ENCODE measurements at regions not wholly inside any gene's neighbourhood (a gene's known extent, or its start where the extent isn't known, plus 50 kb on each side); places are given as distances from the start of the nearest gene placed in this dataset.

- Mint-ChIP-seq H3K9me3 (no peaks in the 10 kb centered on the region), H3K27me3 (ENCODE audit: insufficient read depth) (no peaks in the 10 kb centered on the region), H3K36me3 (ENCODE audit: low read depth) (no peaks in the 10 kb centered on the region), H3K4me3 (no peak overlapping the region), H3K27ac (no peak overlapping the region), H3K4me1 (ENCODE audit: low read depth) (no peaks in the 10 kb centered on the region)
- intact Hi-C loops (cut with micrococcal nuclease): no loop called here
- no peak for DNase-seq (ENCODE audit: low spot score)
Observed at GRCh38 chr4:96092151-96092705, 252.3 kb downstream of the PDHA2 start.

DNA sequence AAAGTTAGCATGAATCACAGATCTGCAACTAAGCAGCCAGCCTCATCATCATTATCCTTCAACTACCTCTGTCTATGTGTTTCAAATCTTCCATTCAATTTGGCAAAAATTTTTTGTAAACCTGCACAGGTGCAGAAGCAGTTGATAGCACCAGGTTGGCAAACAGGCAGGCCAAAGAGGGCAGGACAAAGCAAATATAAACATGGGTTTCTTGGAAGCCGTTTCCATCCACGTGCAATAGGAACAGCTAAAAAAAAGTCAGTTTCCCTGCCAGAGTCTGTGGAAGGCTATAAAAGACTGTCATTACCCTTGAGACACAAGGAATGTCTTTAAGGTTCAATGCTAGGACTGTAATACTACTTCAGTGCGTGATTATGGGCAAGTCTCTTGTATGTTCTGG lies 253.2 kb downstream of the PDHA2 start:
- Mint-ChIP-seq H3K27me3 (ENCODE audit: insufficient read depth) (no peaks in the 10 kb centered on the region), H3K4me3 (no peak overlapping the region), H3K27ac (no peak overlapping the region), H3K4me1 (ENCODE audit: low read depth) (no peaks in the 10 kb centered on the region), H3K9me3 (no peaks in the 10 kb centered on the region), H3K36me3 (ENCODE audit: low read depth) (no peaks in the 10 kb centered on the region)
- DNase-seq (ENCODE audit: low spot score): no peak
- intact Hi-C loops (cut with micrococcal nuclease): no loop called here

DNA sequence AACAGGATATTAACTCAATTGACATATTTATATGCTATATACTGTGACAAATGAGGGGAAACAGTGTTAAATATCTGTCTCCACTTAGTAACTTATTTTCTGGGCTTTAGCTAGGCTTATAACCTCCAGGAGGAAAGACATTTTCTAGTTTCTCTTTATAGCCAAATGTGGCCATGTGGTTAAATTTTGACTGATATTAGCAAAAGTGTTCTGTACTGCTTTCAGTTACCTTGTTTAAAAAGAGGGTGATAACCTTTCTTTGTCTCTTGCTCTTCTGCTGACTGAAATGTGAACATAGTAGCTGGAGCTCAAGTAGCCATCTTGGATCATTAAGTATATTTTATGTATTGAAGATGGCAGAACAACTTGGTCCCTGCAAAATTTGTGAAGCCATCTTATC lies 253.7 kb downstream of the PDHA2 start:
- intact Hi-C loops (cut with micrococcal nuclease): no loop called here
- Mint-ChIP-seq H3K9me3 (no peaks in the 10 kb centered on the region), H3K27ac (no peak overlapping the region), H3K4me1 (ENCODE audit: low read depth) (no peaks in the 10 kb centered on the region), H3K27me3 (ENCODE audit: insufficient read depth) (no peaks in the 10 kb centered on the region), H3K4me3 (no peak overlapping the region), H3K36me3 (ENCODE audit: low read depth) (no peaks in the 10 kb centered on the region)
- no peak for DNase-seq (ENCODE audit: low spot score)

- Mint-ChIP-seq H3K4me1 (ENCODE audit: low read depth) (no peaks in the 10 kb centered on the region), H3K9me3 (no peaks in the 10 kb centered on the region), H3K4me3 (no peak overlapping the region), H3K27ac (no peak overlapping the region), H3K36me3 (ENCODE audit: low read depth) (no peaks in the 10 kb centered on the region), H3K27me3 (ENCODE audit: insufficient read depth) (no peaks in the 10 kb centered on the region)
- intact Hi-C loops (cut with micrococcal nuclease): no loop called here
- no peak for DNase-seq (ENCODE audit: low spot score)
Observed at GRCh38 chr4:96094183-96094582, 254.3 kb downstream of the PDHA2 start.

DNA sequence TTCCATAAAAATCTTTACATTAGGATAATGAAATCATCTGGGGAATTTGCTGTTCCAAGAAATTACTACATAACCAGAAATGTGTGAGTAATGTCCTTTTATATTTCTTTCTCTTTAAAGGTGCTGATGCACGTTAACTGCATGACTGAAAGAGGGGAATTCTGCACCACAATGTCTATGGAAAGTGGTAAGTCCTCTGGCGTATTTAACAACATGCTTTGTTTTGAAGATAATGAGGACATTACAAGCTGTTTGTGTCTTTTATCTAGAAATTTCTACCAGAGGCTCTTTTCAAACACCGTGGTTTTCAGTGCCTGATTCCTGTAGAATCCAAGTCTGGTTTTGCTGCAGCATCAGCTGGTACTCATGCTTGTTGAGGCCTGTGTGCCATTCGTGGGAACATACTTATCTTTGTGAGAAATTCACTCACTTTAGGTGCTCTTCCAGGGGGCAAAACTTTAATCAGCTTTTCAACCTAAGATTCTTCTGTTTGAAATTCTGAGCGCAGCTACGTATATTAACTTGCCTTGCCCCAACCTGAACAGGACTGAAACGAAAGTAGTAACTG lies 257.2 kb downstream of the PDHA2 start:
- intact Hi-C loops (cut with micrococcal nuclease): no loop called here
- Mint-ChIP-seq H3K4me1 (ENCODE audit: low read depth) (no peaks in the 10 kb centered on the region), H3K27ac (no peak overlapping the region), H3K36me3 (ENCODE audit: low read depth) (no peaks in the 10 kb centered on the region), H3K9me3 (no peaks in the 10 kb centered on the region), H3K27me3 (ENCODE audit: insufficient read depth) (no peaks in the 10 kb centered on the region), H3K4me3 (no peak overlapping the region)
- DNase-seq (ENCODE audit: low spot score): no peak

GRCh38 chr4:96097693-96098092 lies 257.8 kb downstream of the PDHA2 start:
- no peak for DNase-seq (ENCODE audit: low spot score)
- intact Hi-C loops (cut with micrococcal nuclease): no loop called here
- Mint-ChIP-seq H3K9me3 (no peaks in the 10 kb centered on the region), H3K4me3 (no peak overlapping the region), H3K27ac (no peak overlapping the region), H3K27me3 (ENCODE audit: insufficient read depth) (no peaks in the 10 kb centered on the region), H3K36me3 (ENCODE audit: low read depth) (no peaks in the 10 kb centered on the region), H3K4me1 (ENCODE audit: low read depth) (no peaks in the 10 kb centered on the region)

GRCh38 chr4:96099031-96099430 lies 259.1 kb downstream of the PDHA2 start:
- H3K4me3 Mint-ChIP-seq: no peak overlapping the region

DNA sequence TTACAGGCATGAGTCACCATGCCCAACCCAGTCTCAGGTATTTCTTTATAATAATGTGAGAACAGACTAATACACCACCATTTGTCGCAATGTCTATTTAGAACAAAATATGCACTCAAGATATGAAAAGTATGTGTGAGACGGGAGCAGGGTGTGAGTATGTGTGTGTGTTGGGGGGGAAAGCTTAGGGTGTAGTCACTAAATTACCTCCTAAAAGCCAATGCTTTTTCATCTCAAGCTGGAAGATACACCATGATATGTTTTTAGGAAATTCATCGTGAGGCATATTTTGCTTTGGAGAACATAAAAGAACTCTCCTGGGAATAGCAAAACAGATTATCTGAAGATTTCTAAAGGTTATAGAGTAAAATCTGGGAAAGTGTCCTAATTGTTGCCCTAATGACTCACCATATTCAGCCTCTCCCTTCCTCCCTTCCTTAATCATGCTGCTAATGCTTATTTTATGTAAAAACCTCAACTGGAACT lies 262.7 kb downstream of the PDHA2 start:
- Mint-ChIP-seq H3K9me3 (no peaks in the 10 kb centered on the region), H3K27ac (no peak overlapping the region), H3K36me3 (ENCODE audit: low read depth) (no peaks in the 10 kb centered on the region), H3K4me1 (ENCODE audit: low read depth) (no peaks in the 10 kb centered on the region), H3K4me3 (no peak overlapping the region), H3K27me3 (ENCODE audit: insufficient read depth) (no peaks in the 10 kb centered on the region)
- no peak for DNase-seq (ENCODE audit: low spot score)
- intact Hi-C loops (cut with micrococcal nuclease): no loop called here

More at GRCh38 chr4:96099031-96099430, 259.1 kb downstream of the PDHA2 start:
- H3K4me1 Mint-ChIP-seq (ENCODE audit: low read depth): no peaks in the 10 kb centered on the region
- H3K9me3 Mint-ChIP-seq: no peaks in the 10 kb centered on the region
- no peaks in the 10 kb centered on the region for H3K36me3 Mint-ChIP-seq (ENCODE audit: low read depth)
- no peaks in the 10 kb centered on the region for H3K27me3 Mint-ChIP-seq (ENCODE audit: insufficient read depth)
- intact Hi-C loops (cut with micrococcal nuclease): no loop called here
- H3K27ac Mint-ChIP-seq: no peak overlapping the region
- no peak for DNase-seq (ENCODE audit: low spot score)

- Mint-ChIP-seq H3K4me1 (ENCODE audit: low read depth) (no peaks in the 10 kb centered on the region), H3K27me3 (ENCODE audit: insufficient read depth) (no peaks in the 10 kb centered on the region), H3K36me3 (ENCODE audit: low read depth) (no peaks in the 10 kb centered on the region), H3K9me3 (no peaks in the 10 kb centered on the region), H3K27ac (no peak overlapping the region), H3K4me3 (no peak overlapping the region)
- DNase-seq (ENCODE audit: low spot score): no peak
- intact Hi-C loops (cut with micrococcal nuclease): no loop called here
Observed at GRCh38 chr4:96103086-96103485, 263.2 kb downstream of the PDHA2 start.

GRCh38 chr4:96108146-96108545 lies 268.3 kb downstream of the PDHA2 start:
- Mint-ChIP-seq H3K36me3 (ENCODE audit: low read depth) (no peaks in the 10 kb centered on the region), H3K9me3 (peaks cover 3% of the 10 kb centered on the region), H3K4me1 (ENCODE audit: low read depth) (no peaks in the 10 kb centered on the region), H3K27ac (no peak overlapping the region), H3K4me3 (no peak overlapping the region), H3K27me3 (ENCODE audit: insufficient read depth) (no peaks in the 10 kb centered on the region)
- DNase-seq (ENCODE audit: low spot score): no peak
- intact Hi-C loops (cut with micrococcal nuclease): no loop called here

- H3K27ac Mint-ChIP-seq: no peak overlapping the region
- H3K36me3 Mint-ChIP-seq (ENCODE audit: low read depth): no peaks in the 10 kb centered on the region
- intact Hi-C loops (cut with micrococcal nuclease): no loop called here
- H3K27me3 Mint-ChIP-seq (ENCODE audit: insufficient read depth): no peaks in the 10 kb centered on the region
- DNase-seq (ENCODE audit: low spot score): no peak
- H3K4me3 Mint-ChIP-seq: no peak overlapping the region
- peaks cover 3% of the 10 kb centered on the region for H3K9me3 Mint-ChIP-seq
- H3K4me1 Mint-ChIP-seq (ENCODE audit: low read depth): no peaks in the 10 kb centered on the region
Observed at GRCh38 chr4:96112631-96113030, 272.7 kb downstream of the PDHA2 start.

- Mint-ChIP-seq H3K4me3 (no peak overlapping the region), H3K27ac (no peak overlapping the region), H3K9me3 (no peaks in the 10 kb centered on the region), H3K27me3 (ENCODE audit: insufficient read depth) (no peaks in the 10 kb centered on the region), H3K36me3 (ENCODE audit: low read depth) (no peaks in the 10 kb centered on the region), H3K4me1 (ENCODE audit: low read depth) (no peaks in the 10 kb centered on the region)
- DNase-seq (ENCODE audit: low spot score): no peak
- intact Hi-C loops (cut with micrococcal nuclease): no loop called here
Observed at GRCh38 chr4:96120206-96120605, 280.3 kb downstream of the PDHA2 start.

GRCh38 chr4:96126227-96126626 lies 286.3 kb downstream of the PDHA2 start:
- DNase-seq (ENCODE audit: low spot score): no peak
- no peak overlapping the region for H3K27ac Mint-ChIP-seq
- no peaks in the 10 kb centered on the region for H3K27me3 Mint-ChIP-seq (ENCODE audit: insufficient read depth)
- H3K4me3 Mint-ChIP-seq: no peak overlapping the region
- peaks cover 5% of the 10 kb centered on the region for H3K9me3 Mint-ChIP-seq
- H3K4me1 Mint-ChIP-seq (ENCODE audit: low read depth): no peaks in the 10 kb centered on the region
- no peaks in the 10 kb centered on the region for H3K36me3 Mint-ChIP-seq (ENCODE audit: low read depth)
- intact Hi-C loops (cut with micrococcal nuclease): no loop called here

DNA sequence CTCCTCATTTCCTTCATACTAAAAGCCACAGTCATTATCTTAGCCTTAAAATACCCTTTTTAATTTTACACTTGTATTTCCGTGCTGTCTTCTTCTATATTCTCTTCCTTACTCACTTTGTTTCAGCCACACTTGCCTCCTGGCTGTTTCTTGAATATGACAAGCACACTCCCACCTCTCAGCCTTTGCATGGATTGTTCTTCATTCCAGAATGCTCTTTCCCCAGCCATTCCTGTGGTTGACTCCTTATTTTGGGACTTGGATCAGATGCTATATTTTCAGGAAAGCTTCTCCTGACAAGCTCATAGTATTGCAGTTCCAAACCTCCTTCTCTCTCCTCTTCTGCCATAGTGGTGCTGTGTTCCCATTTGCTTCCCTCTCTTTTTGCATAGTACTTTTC lies 291.3 kb downstream of the PDHA2 start:
- Mint-ChIP-seq H3K4me3 (no peak overlapping the region), H3K9me3 (no peaks in the 10 kb centered on the region), H3K4me1 (ENCODE audit: low read depth) (no peaks in the 10 kb centered on the region), H3K27ac (no peak overlapping the region), H3K36me3 (ENCODE audit: low read depth) (no peaks in the 10 kb centered on the region), H3K27me3 (ENCODE audit: insufficient read depth) (no peaks in the 10 kb centered on the region)
- no peak for DNase-seq (ENCODE audit: low spot score)
- intact Hi-C loops (cut with micrococcal nuclease): no loop called here
